ENCODE measurements at regions not wholly inside any gene's neighbourhood (a gene's known extent, or its start where the extent isn't known, plus 50 kb on each side); places are given as distances from the start of the nearest gene placed in this dataset.

- Histone ChIP-seq H2AFZ (ENCODE audit: low read length) (no peak overlapping the region), H3K9me2 (replicated peaks; ENCODE audit: low read depth, low read length) (no peaks in the 10 kb centered on the region), H3K9ac (ENCODE audit: low read depth, low read length, poor library complexity, severe bottlenecking) (no peak overlapping the region), H3K27me3 (ENCODE audit: insufficient read depth, low read length, poor library complexity, severe bottlenecking) (no peaks in the 10 kb centered on the region), H3K4me2 (ENCODE audit: low read depth, low read length, poor library complexity, severe bottlenecking) (no peak overlapping the region), H3K9me3 (ENCODE audit: insufficient read depth, low read depth, low read length) (peaks cover 4% of the 10 kb centered on the region; the same call in 1 of the 2 replicates), H3K79me2 (ENCODE audit: insufficient read depth, low read length) (no peaks in the 10 kb centered on the region), H4K20me1 (ENCODE audit: insufficient read depth, low read length, poor library complexity, severe bottlenecking) (no peaks in the 10 kb centered on the region), H3F3A (ENCODE audit: low read depth) (no peaks in the 10 kb centered on the region), H3K4me1 (ENCODE audit: insufficient read depth, low read length, poor library complexity, severe bottlenecking) (no peaks in the 10 kb centered on the region), H3K36me3 (ENCODE audit: insufficient read depth, low read length) (no peaks in the 10 kb centered on the region), H3K4me3 (ENCODE audit: low read length, poor library complexity, severe bottlenecking) (no peak overlapping the region)
- no peak for TF ChIP-seq EZH2phosphoT487 (IDR thresholded peaks at IDR 0.05; ENCODE audit: borderline replicate concordance)
Measured at GRCh38 chr10:130686689-130687300, 550.6 kb downstream of the GLRX3 start.

GRCh38 chr10:130687566-130687965 is 551.4 kb downstream of the GLRX3 start:
- no peak overlapping the region for H2AFZ ChIP-seq (ENCODE audit: low read length)
- no peak overlapping the region for H3K4me3 ChIP-seq (ENCODE audit: low read length, poor library complexity, severe bottlenecking)
- no peaks in the 10 kb centered on the region for H3K79me2 ChIP-seq (ENCODE audit: insufficient read depth, low read length)
- TF ChIP-seq EZH2phosphoT487 (IDR thresholded peaks at IDR 0.05; ENCODE audit: borderline replicate concordance) = no peak
- TF ChIP-seq CTCF (conservative IDR thresholded peaks at IDR 0.05; ENCODE audit: low read length) = no peak
- no peaks in the 10 kb centered on the region for H3F3A ChIP-seq (ENCODE audit: low read depth)
- no peaks in the 10 kb centered on the region for H3K4me1 ChIP-seq (ENCODE audit: insufficient read depth, low read length, poor library complexity, severe bottlenecking)
- no peak overlapping the region for H3K4me2 ChIP-seq (ENCODE audit: low read depth, low read length, poor library complexity, severe bottlenecking)
- no peaks in the 10 kb centered on the region for H3K9me2 ChIP-seq (replicated peaks; ENCODE audit: low read depth, low read length)
- H3K9ac ChIP-seq (ENCODE audit: low read depth, low read length, poor library complexity, severe bottlenecking) = no peak overlapping the region
- no peaks in the 10 kb centered on the region for H3K27me3 ChIP-seq (ENCODE audit: insufficient read depth, low read length, poor library complexity, severe bottlenecking)
- no peaks in the 10 kb centered on the region for H4K20me1 ChIP-seq (ENCODE audit: insufficient read depth, low read length, poor library complexity, severe bottlenecking)
- H3K36me3 ChIP-seq (ENCODE audit: insufficient read depth, low read length) = no peaks in the 10 kb centered on the region
- H3K9me3 ChIP-seq (ENCODE audit: insufficient read depth, low read depth, low read length) = peaks cover 2% of the 10 kb centered on the region; the same call in 1 of the 2 replicates

GRCh38 chr10:130689743-130690626 is 553.8 kb downstream of the GLRX3 start:
- H3K27me3 ChIP-seq (ENCODE audit: insufficient read depth, low read length, poor library complexity, severe bottlenecking) = no peaks in the 10 kb centered on the region
- no peaks in the 10 kb centered on the region for H3K36me3 ChIP-seq (ENCODE audit: insufficient read depth, low read length)
- TF ChIP-seq EZH2phosphoT487 (IDR thresholded peaks at IDR 0.05; ENCODE audit: borderline replicate concordance) (no peak), CTCF (conservative IDR thresholded peaks at IDR 0.05; ENCODE audit: low read length) (no peak)
- no peaks in the 10 kb centered on the region for H3K4me1 ChIP-seq (ENCODE audit: insufficient read depth, low read length, poor library complexity, severe bottlenecking)
- H2AFZ ChIP-seq (ENCODE audit: low read length) = no peak overlapping the region
- H3K9me3 ChIP-seq (ENCODE audit: insufficient read depth, low read depth, low read length) = no peaks in the 10 kb centered on the region; the same call in 1 of the 2 replicates
- H3K4me3 ChIP-seq (ENCODE audit: low read length, poor library complexity, severe bottlenecking) = no peak overlapping the region
- no peaks in the 10 kb centered on the region for H4K20me1 ChIP-seq (ENCODE audit: insufficient read depth, low read length, poor library complexity, severe bottlenecking)
- H3K9ac ChIP-seq (ENCODE audit: low read depth, low read length, poor library complexity, severe bottlenecking) = no peak overlapping the region
- H3K9me2 ChIP-seq (replicated peaks; ENCODE audit: low read depth, low read length) = no peaks in the 10 kb centered on the region
- no peaks in the 10 kb centered on the region for H3K79me2 ChIP-seq (ENCODE audit: insufficient read depth, low read length)
- H3F3A ChIP-seq (ENCODE audit: low read depth) = no peaks in the 10 kb centered on the region
- no peak overlapping the region for H3K4me2 ChIP-seq (ENCODE audit: low read depth, low read length, poor library complexity, severe bottlenecking)
